ENCODE measurements at regions not wholly inside any gene's neighbourhood (a gene's known extent, or its start where the extent isn't known, plus 50 kb on each side); places are given as distances from the start of the nearest gene placed in this dataset.

DNA sequence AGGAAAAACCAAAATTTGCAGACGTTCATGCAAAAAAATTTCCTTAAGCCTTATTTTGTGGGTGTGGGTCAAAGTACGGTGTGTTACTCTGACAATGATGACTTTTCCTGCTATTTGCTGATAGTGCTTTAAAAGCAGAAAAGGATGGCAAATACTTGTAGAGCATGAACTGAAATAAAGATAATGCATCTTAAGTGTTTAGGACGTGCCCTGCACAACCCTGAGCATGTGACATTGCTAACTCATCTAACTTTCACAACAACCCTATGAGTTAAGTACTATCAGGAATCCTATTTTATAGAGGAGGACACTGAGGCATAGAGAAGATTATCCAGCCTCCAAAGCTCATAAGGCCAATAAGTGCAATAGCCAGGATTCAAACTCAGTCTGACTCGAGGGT is 143.3 kb downstream of the RNF152 start:
- no peak for TF ChIP-seq POLR2A (IDR thresholded peaks at IDR 0.05)
- TF ChIP-seq CTCF (IDR thresholded peaks at IDR 0.05): no peak
- TF ChIP-seq POLR2AphosphoS5 (IDR thresholded peaks at IDR 0.05): no peak
